ENCODE measurements at regions not wholly inside any gene's neighbourhood (a gene's known extent, or its start where the extent isn't known, plus 50 kb on each side); places are given as distances from the start of the nearest gene placed in this dataset.

DNA sequence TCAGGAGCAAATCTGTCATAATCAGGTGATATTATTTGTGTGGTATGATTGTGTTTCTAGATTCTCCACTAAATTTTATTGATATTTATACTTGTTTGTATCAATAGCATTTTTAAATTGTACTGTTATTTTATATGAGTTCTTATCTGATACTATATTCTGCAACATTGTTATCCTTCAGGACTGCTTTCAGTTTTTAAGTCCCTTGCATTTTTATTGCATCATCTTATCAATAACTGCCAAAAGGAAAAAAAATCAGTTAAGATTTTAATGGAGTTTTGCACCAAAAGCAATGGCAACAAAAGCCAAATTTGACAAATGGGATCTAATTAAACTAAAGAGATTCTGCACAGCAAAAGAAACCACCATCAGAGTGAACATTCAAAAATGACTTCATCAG lies 741.3 kb upstream of the CTNND2 start:
- TF ChIP-seq YY1 (tag by site-specific recombination; IDR thresholded peaks at IDR 0.05) (no peak), ZNF239 (tag by site-specific recombination; IDR thresholded peaks at IDR 0.05) (no peak)
- TF ChIP-seq, protein P1, sequence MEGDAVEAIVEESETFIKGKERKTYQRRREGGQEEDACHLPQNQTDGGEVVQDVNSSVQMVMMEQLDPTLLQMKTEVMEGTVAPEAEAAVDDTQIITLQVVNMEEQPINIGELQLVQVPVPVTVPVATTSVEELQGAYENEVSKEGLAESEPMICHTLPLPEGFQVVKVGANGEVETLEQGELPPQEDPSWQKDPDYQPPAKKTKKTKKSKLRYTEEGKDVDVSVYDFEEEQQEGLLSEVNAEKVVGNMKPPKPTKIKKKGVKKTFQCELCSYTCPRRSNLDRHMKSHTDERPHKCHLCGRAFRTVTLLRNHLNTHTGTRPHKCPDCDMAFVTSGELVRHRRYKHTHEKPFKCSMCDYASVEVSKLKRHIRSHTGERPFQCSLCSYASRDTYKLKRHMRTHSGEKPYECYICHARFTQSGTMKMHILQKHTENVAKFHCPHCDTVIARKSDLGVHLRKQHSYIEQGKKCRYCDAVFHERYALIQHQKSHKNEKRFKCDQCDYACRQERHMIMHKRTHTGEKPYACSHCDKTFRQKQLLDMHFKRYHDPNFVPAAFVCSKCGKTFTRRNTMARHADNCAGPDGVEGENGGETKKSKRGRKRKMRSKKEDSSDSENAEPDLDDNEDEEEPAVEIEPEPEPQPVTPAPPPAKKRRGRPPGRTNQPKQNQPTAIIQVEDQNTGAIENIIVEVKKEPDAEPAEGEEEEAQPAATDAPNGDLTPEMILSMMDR (tag by site-specific recombination; IDR thresholded peaks at IDR 0.05) = no peak
